Endothelial cell of hepatic sinusoid (primary cell): ENCODE measurements at regions not wholly inside any gene's neighbourhood (a gene's known extent, or its start where the extent isn't known, plus 50 kb on each side); places are given as distances from the start of the nearest gene placed in this dataset.

Experiments
- in situ Hi-C: cut with HindIII; loops from 2 replicates; pipeline ENCODE4 v1.10.0; 2017; ENCODE audit warnings: low sequenced_read_pairs

DNA sequence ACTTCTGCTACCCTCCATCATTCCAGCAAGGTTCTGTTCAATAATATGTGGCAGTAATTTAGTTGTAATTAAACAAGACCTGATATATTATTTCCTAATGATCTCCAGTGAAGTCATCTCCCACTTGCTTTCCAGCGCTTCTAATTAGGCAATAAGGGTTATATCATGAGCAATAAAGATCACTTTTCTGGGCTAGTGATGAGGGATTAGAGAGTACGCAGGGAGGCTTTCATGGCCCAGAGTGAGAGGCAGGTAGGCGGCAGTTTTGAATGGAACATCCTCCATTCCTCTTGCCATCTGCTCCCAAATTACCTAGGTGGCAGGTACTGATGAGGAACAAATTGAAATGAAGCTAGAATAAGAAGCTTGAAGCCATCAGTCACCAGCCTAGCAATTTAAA lies 358.1 kb upstream of the SYT4 start:
- in situ Hi-C loops: no loop called here

DNA sequence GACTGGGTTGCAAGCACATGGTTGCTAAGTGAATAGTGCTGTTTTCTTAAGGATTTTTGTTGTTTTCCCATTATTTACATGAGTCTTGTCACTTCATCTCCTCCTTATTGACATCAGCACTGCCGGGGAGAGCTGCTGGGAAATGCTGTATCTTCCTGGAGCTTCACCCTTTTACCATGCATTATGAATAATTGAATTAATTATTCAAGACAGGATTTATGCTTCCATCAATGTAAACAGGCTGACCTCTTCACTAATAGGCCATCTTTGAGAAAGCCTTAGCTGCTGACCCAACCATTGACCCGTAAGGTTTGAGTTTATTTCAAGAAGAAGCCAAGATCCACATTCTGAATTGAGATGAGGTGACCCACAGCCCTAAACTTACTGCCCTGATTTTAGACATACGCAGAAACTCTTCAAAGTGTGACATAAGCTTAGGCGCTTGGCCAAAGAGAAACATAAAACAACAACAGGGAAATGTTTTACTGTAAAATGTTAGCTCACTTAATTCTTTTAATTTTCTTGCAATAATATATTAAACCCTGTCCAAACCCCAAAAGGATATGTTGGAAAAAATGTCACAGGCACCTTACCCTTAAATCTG lies 365.5 kb upstream of the SYT4 start:
- in situ Hi-C loops: no loop called here

DNA sequence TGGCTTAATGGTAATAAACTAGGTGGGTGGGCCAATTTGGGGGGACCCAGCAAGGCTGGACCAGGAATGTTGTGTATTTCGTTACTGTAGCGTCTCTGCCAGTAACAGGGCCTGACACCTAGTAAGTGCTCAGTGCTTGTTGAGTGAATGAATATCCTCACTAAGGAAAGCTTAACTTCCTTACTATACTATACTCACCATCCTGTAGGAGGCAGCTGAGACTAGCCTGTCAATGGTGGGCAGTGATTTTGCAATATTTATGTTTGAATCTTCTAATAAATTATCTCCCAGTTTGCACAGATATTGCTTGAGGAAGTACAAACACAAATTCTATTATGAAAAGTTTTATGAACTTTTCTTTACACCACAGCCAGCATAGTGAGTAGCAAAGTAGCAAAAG lies 370.7 kb upstream of the SYT4 start:
- in situ Hi-C loops: no loop called here

DNA sequence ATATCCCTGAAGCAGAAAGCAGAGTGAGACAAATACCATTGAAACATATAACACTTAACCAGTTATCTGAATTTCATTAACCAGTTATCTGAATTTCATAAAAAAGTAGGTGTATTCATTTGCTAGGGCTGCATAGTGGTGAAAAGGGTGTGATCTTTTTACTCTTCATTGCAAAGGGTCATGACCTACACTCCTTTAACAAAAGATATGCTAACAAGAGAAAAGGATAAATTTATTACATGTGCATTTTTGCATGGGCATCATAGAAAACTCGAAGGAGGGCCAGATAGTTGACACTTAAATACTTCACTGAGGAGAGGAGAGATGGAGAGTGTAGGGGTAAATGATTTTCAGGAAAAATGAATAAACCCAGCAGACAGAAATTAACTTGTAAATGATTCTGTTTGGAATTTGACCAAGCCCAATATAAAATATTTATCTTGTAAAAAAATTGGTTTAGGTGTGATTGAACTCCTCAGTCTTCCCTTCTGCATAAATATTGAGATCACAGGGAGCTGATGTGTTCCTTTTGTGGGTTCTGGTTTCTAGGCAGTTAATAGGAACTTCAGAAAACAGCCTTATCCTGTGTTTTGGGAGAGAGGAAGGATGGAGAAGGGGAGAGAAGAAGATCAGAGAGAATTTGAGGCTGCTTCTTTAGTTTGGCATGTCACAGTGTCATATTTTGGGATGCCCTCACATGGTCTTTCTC lies 372.5 kb upstream of the SYT4 start:
- in situ Hi-C loops: no loop called here

GRCh38 chr18:43650426-43650825 lies 373.1 kb upstream of the SYT4 start:
- in situ Hi-C loops: no loop called here

GRCh38 chr18:43651057-43651456 lies 373.8 kb upstream of the SYT4 start:
- in situ Hi-C loops: no loop called here

DNA sequence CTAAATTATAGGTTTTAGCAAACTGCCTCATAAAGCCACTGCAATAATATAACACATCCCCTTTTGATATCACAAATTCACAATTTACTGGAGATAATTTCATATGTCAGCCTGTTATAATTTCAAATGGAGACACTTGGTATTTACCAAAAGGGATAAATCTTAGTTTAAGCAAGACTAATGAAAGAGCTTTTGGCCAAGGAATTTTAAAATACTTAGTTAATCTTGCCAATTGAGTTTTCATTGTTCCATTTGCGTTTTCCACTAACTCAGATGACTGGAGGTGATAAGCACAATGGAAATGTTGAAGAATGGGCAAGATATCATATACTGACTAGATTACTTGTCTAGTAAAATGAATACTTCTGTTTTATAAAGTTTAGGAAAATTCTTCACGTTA lies 379.3 kb upstream of the SYT4 start:
- in situ Hi-C loops: no loop called here

DNA sequence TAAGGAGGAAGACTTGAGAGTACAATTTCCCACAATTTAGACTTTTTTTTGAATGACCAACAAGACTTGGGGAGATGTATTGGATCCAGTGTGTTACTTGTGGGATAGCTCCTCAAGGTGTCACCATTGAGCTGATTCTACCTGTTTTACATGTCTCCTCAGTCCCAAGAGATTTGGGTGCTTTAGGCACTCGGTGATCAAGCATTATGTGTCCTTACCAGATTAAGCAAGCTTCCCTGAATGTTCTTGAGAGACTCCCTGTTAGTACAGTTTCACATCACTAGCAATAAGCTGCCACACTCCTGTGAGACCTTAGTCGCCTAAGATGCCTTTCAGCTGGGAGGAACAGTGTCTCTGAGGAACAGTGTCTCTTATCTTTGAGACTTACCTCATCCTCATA lies 384.3 kb upstream of the SYT4 start:
- in situ Hi-C loops: no loop called here

GRCh38 chr18:43662657-43663056 lies 385.4 kb upstream of the SYT4 start:
- in situ Hi-C loops: no loop called here

DNA sequence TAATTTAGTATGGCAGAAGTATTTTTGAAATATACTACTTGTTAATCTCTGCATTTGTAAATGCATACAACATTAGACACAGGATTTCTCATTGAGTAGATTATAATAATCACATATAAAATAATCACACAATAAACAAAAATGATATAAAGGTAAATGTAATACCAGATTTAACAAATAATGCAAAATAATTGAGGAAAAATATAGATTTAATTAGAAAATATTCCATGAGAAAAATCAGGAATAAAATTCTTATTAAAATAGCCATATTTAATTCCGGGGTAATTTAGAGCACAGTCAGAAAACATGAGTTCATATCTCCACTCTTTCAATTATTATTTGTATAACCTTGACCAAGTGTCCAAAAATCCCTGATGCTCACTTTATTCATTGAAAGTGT lies 385.9 kb upstream of the SYT4 start:
- in situ Hi-C loops: no loop called here

- in situ Hi-C loops: no loop called here
Measured at GRCh38 chr18:43664487-43665008, 387.3 kb upstream of the SYT4 start.

DNA sequence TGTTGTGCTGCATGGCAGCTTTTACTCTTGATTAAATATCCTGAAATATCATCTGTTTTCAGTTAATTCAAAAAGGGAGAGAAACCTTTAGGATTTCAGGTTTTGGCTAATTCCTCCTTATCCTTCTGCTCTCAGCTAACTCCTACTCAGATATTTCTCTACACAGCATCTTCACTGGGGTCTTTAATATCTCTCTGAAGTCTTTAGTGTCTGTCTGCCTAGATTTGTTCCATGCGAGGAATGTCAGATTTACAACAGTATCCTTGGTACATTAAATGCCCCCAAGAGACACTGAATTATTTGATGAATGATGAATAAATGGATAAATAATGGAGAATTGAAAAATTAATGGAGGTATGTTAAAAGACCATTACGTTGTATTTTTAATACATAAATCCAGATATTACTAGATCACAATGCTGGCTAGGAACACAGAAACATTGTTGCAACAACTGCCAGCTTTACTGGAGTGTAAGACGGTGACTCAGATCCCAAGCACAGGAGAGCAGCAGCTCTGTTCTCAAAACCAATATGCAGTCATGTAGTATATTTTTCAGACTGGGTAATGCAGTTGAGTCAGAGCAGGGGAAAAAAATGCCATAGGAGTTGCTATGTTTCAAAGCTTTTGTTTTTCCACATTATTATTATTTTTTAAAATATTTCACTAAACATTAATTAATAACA lies 388.0 kb upstream of the SYT4 start:
- in situ Hi-C loops: no loop called here

- in situ Hi-C loops: no loop called here
Measured at GRCh38 chr18:43668866-43669265, 391.6 kb upstream of the SYT4 start.

- in situ Hi-C loops: no loop called here
Measured at GRCh38 chr18:43671431-43671830, 394.1 kb upstream of the SYT4 start.

DNA sequence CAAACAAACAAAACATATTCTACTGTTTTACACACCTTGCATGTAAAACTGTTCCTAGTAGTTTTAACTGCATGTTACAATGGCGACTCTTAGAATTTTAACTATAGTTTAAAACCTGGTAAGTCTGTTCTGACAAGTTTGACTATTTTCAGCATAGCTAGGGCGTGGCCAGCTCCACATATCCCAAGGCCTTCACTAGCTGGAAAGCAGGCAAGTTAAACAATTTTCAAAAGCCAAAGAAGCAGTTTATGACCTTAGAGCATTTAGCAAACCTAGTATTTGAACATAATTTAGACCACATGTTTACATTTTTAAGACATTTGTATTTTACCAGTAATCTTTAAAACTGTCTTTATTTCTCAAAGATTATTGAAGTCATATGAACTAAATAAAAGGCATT lies 402.8 kb upstream of the SYT4 start:
- in situ Hi-C loops: no loop called here

- in situ Hi-C loops: no loop called here
Measured at GRCh38 chr18:43681661-43682060, 404.4 kb upstream of the SYT4 start.

DNA sequence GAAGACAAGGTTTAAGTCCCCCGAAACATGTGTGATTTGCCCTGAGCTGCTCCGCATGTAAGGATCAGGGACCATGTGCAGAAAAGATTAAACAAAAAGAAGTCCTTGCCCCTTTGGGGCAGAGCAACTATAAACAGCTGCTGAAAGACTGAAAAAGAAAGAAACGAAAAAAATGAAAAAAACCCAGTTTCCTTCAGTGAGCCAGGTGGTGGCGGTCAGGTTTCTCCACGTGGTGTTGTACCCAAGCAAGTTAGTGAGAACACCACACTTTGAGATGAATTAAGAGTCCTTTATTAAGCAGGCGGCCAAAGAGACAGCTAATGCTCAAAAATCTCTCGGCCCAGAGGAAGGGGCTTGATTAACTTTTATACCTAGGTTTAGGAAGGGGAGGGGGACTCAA lies 404.9 kb upstream of the SYT4 start:
- in situ Hi-C loops: no loop called here

- in situ Hi-C loops: no loop called here
Measured at GRCh38 chr18:43686709-43687108, 409.4 kb upstream of the SYT4 start.

GRCh38 chr18:43692099-43692690 lies 414.9 kb upstream of the SYT4 start:
- in situ Hi-C loops: no loop called here

- in situ Hi-C loops: no loop called here
Measured at GRCh38 chr18:43702399-43702798, 425.1 kb upstream of the SYT4 start.

- in situ Hi-C loops: no loop called here
Measured at GRCh38 chr18:43703050-43703449, 425.8 kb upstream of the SYT4 start.

DNA sequence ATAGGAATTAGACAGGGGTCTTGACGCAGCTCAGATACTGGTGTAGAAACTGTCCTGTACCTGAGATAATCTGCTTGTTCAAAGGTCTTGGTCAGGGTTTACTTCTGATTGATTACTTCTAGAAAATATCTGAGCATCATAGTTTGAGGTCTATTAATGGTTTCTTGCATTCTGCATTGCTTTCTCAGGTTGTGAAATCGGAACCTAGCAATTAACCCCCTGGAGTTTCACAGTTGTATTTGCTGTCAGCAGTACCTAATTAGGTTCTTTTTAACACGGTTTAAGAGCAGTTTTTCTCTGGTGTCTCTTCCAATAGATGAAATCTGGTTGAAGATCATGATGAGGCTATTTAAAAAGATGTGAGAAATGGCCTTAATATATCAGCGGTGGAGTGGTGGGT lies 428.6 kb upstream of the SYT4 start:
- in situ Hi-C loops: no loop called here
